ENCODE measurements at regions not wholly inside any gene's neighbourhood (a gene's known extent, or its start where the extent isn't known, plus 50 kb on each side); places are given as distances from the start of the nearest gene placed in this dataset.

DNA sequence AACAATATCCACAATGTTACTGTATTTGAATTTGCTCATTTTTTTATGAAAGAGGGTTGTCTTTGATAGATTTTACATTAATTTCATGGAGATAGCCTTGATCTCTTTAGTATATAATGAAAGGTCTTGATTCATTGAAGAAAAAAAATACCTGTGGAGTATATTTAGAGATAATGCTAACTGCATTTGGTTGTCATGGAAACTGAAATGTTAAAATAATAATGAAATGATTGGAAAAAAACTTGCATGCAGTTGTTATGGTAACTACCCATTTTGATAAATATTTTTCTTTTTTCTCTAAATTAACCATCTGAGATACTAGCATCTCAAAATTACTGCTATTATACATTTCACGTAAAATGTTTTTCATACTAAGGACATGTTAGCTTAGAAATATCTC lies 712.7 kb upstream of the FAM98A start:
- Histone ChIP-seq H3K9ac (ENCODE audit: low read length) (no peak overlapping the region), H4K20me1 (ENCODE audit: low read length) (no peaks in the 10 kb centered on the region), H3K4me1 (ENCODE audit: insufficient read depth, low read length) (no peaks in the 10 kb centered on the region), H3K27ac (ENCODE audit: low read length) (no peak overlapping the region), H3K9me3 (ENCODE audit: low read length) (no peaks in the 10 kb centered on the region), H3K9me2 (replicated peaks; ENCODE audit: low read length) (no peaks in the 10 kb centered on the region), H3K79me2 (ENCODE audit: low read length) (no peaks in the 10 kb centered on the region), H2AFZ (ENCODE audit: low read length) (no peak overlapping the region), H3K27me3 (ENCODE audit: low read length) (peaks cover 8% of the 10 kb centered on the region; the same call in 1 of the 2 replicates), H3F3A (ENCODE audit: low read length, unreplicated experiment) (no peaks in the 10 kb centered on the region), H3K36me3 (ENCODE audit: low read depth, low read length) (no peaks in the 10 kb centered on the region), H3K4me3 (ENCODE audit: low read length) (no peak overlapping the region), H3K4me2 (ENCODE audit: low read length) (no peak overlapping the region)
- POLR2A ChIA-PET (ENCODE audit: unreplicated experiment), result no interaction called here
- CTCF ChIA-PET, result no interaction called here
- BruUV-seq (replicated peaks), result no TSS peak
- ATAC-seq (no peak), DNase-seq (no peak)
- intact Hi-C loops (cut with micrococcal nuclease), result no loop called here
- TF ChIP-seq EZH2 (IDR thresholded peaks at IDR 0.05; ENCODE audit: low read length, unreplicated experiment) (no peak), EZH2phosphoT487 (IDR thresholded peaks at IDR 0.05; ENCODE audit: borderline replicate concordance, low read length) (no peak)
- TF ChIP-seq, protein P1, sequence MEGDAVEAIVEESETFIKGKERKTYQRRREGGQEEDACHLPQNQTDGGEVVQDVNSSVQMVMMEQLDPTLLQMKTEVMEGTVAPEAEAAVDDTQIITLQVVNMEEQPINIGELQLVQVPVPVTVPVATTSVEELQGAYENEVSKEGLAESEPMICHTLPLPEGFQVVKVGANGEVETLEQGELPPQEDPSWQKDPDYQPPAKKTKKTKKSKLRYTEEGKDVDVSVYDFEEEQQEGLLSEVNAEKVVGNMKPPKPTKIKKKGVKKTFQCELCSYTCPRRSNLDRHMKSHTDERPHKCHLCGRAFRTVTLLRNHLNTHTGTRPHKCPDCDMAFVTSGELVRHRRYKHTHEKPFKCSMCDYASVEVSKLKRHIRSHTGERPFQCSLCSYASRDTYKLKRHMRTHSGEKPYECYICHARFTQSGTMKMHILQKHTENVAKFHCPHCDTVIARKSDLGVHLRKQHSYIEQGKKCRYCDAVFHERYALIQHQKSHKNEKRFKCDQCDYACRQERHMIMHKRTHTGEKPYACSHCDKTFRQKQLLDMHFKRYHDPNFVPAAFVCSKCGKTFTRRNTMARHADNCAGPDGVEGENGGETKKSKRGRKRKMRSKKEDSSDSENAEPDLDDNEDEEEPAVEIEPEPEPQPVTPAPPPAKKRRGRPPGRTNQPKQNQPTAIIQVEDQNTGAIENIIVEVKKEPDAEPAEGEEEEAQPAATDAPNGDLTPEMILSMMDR (conservative IDR thresholded peaks at IDR 0.05; ENCODE audit: low read depth, low read length), result no peak

DNA sequence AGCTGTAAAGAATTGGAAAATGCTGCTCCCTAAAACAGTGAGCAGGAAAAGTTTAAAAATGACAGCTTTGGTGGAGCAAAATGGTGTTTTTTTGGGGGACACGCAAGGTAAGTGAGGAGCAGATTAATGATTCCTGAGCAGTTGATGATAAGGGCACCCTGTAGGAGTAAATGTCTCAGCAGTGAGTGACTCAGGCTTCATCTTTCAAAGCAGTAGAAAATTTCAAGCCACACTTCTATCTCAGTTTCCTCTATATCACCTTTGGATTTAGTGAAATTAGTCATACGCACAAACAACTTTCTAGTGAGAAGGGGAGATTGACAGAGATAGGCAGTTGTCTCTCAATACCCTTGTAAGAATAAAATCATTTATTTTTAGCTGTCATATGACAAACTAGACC lies 709.0 kb upstream of the FAM98A start:
- Histone ChIP-seq H3K36me3 (ENCODE audit: low read depth, low read length) (no peaks in the 10 kb centered on the region), H3K4me3 (ENCODE audit: low read length) (no peak overlapping the region), H3K79me2 (ENCODE audit: low read length) (no peaks in the 10 kb centered on the region), H3K27me3 (ENCODE audit: low read length) (peaks cover 5% of the 10 kb centered on the region; the same call in 1 of the 2 replicates), H3K9me2 (replicated peaks; ENCODE audit: low read length) (no peaks in the 10 kb centered on the region), H3K9ac (ENCODE audit: low read length) (no peak overlapping the region), H3F3A (ENCODE audit: low read length, unreplicated experiment) (no peaks in the 10 kb centered on the region), H3K9me3 (ENCODE audit: low read length) (no peaks in the 10 kb centered on the region; the same call in 1 of the 2 replicates), H2AFZ (ENCODE audit: low read length) (no peak overlapping the region), H3K4me1 (ENCODE audit: insufficient read depth, low read length) (no peaks in the 10 kb centered on the region), H3K4me2 (ENCODE audit: low read length) (no peak overlapping the region), H3K27ac (ENCODE audit: low read length) (no peak overlapping the region), H4K20me1 (ENCODE audit: low read length) (no peaks in the 10 kb centered on the region)
- ATAC-seq (no peak), DNase-seq (no peak)
- no TSS peak for BruUV-seq (replicated peaks)
- TF ChIP-seq, protein P1 (conservative IDR thresholded peaks at IDR 0.05; ENCODE audit: low read depth, low read length), result no peak
- TF ChIP-seq EZH2 (IDR thresholded peaks at IDR 0.05; ENCODE audit: low read length, unreplicated experiment) (no peak), EZH2phosphoT487 (IDR thresholded peaks at IDR 0.05; ENCODE audit: borderline replicate concordance, low read length) (no peak)
- ChIA-PET POLR2A (ENCODE audit: unreplicated experiment) (no interaction called here), CTCF (no interaction called here)
- intact Hi-C loops (cut with micrococcal nuclease), result no loop called here

DNA sequence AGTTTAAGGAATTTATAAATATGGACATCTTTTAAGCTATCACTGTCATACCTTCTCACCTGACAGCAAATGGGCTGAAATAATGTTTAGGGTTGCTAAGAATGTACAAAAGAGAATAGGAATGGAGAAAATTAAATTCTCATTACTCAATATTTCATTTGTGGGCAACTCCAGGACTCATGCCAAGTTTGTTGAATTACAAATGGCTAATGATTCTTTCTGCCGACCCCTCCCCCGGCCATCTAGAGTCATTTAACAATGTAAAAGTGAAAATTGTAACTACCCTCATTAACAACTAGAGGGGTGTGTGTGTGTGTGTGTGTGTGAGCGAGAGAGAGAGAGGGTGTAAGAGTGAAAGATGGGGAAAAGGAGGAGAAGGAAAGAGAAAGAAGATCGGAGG lies 708.5 kb upstream of the FAM98A start:
- no peak for DNase-seq
- CTCF ChIA-PET, result no interaction called here

More for the DNA sequence above, 708.5 kb upstream of the FAM98A start:
- H3K27ac ChIP-seq (ENCODE audit: low read length), result no peak overlapping the region
- no peaks in the 10 kb centered on the region for H3K9me2 ChIP-seq (replicated peaks; ENCODE audit: low read length)
- H3K36me3 ChIP-seq (ENCODE audit: low read depth, low read length), result no peaks in the 10 kb centered on the region
- no peak overlapping the region for H3K4me2 ChIP-seq (ENCODE audit: low read length)
- no TSS peak for BruUV-seq (replicated peaks)
- no peaks in the 10 kb centered on the region for H4K20me1 ChIP-seq (ENCODE audit: low read length)
- H3K9me3 ChIP-seq (ENCODE audit: low read length), result no peaks in the 10 kb centered on the region; the same call in 1 of the 2 replicates
- no peaks in the 10 kb centered on the region for H3K4me1 ChIP-seq (ENCODE audit: insufficient read depth, low read length)
- POLR2A ChIA-PET (ENCODE audit: unreplicated experiment), result no interaction called here
- peaks cover 5% of the 10 kb centered on the region; the same call in 1 of the 2 replicates for H3K27me3 ChIP-seq (ENCODE audit: low read length)
- no peak overlapping the region for H2AFZ ChIP-seq (ENCODE audit: low read length)
- no peak for ATAC-seq
- no peaks in the 10 kb centered on the region for H3K79me2 ChIP-seq (ENCODE audit: low read length)
- no peak for TF ChIP-seq EZH2 (IDR thresholded peaks at IDR 0.05; ENCODE audit: low read length, unreplicated experiment)
- TF ChIP-seq, protein P1 (conservative IDR thresholded peaks at IDR 0.05; ENCODE audit: low read depth, low read length), result no peak
- H3K9ac ChIP-seq (ENCODE audit: low read length), result no peak overlapping the region
- H3K4me3 ChIP-seq (ENCODE audit: low read length), result no peak overlapping the region
- no peaks in the 10 kb centered on the region for H3F3A ChIP-seq (ENCODE audit: low read length, unreplicated experiment)
- intact Hi-C loops (cut with micrococcal nuclease), result no loop called here
